Loucy (cell line): ENCODE measurements at regions not wholly inside any gene's neighbourhood (a gene's known extent, or its start where the extent isn't known, plus 50 kb on each side); places are given as distances from the start of the nearest gene placed in this dataset.

Experiments
- CTCF ChIP-seq: fragments of 200-600 bp; sonication (generic); conservative IDR thresholded peaks from 2 replicates; pipeline ENCODE4 v1.5.1; 2014; ENCODE audit warnings: mild to moderate bottlenecking, antibody characterized with exemption, low read length
- EZH2phosphoT487 ChIP-seq: fragments of 200-600 bp; IDR thresholded peaks from 2 replicates; pipeline ENCODE4 v1.6.1; 2018; ENCODE audit warnings: antibody characterized with exemption, mild to moderate bottlenecking, moderate library complexity, borderline replicate concordance

GRCh38 chr7:96786261-96786997, 76.8 kb upstream of the SEM1 start:
- TF ChIP-seq CTCF (no peak), EZH2phosphoT487 (no peak)
